Stimulated activated CD4-positive, alpha-beta T cell treated with anti-CD3 and anti-CD28 coated beads, Interleukin-15, amount 100 ng/mL, for 24 hours (primary cell): ENCODE measurements at regions not wholly inside any gene's neighbourhood (a gene's known extent, or its start where the extent isn't known, plus 50 kb on each side); places are given as distances from the start of the nearest gene placed in this dataset.

Source experiments
- DNase-seq: peaks from one replicate; pipeline ENCODE4 v3.0.0-alpha.2; 2020

GRCh38 chrX:10821293-10821692, 200.9 kb upstream of the MID1 start:
- DNase-seq = no peak

DNA sequence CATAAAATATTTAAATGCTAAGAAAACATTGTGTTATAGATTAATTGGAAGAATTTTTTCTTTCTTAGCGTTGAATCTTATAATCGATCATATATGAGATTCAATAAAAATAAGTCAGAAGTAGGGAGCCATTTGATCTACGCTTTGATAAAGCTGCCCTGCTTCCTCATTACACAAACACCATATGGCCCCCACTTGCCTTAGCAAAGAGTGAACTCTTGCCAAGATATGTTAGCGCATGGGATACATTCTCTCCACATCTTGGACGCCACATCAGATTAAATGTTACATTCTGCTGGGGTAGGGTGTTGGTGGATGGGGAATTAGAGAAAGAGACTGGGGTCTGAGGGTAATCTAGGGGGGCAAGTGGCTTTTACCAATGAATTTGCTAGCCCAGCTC, 207.7 kb upstream of the MID1 start:
- no peak for DNase-seq

DNA sequence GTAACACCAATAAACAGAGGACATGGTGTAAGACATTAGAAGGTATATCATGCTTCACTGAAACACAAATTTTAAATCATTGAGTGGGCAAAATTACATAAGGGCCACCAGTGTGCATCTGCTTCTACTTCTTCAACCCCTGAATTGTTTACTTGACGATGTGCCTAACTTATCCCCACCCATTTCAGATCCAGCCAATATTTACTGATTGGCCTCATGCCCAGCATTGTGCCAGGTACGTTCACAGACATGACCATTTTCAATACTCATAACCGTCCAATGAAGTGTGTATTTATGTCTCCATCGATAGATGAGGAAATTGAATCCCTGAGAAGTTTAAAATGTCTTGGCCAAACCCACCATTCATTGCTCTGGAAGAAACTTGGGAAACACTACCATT, 208.3 kb upstream of the MID1 start:
- no peak for DNase-seq

- DNase-seq = no peak
These were observed 211.5 kb upstream of the MID1 start for GRCh38 chrX:10831716-10832502.

GRCh38 chrX:10833299-10834169, 213.1 kb upstream of the MID1 start:
- DNase-seq = no peak

DNA sequence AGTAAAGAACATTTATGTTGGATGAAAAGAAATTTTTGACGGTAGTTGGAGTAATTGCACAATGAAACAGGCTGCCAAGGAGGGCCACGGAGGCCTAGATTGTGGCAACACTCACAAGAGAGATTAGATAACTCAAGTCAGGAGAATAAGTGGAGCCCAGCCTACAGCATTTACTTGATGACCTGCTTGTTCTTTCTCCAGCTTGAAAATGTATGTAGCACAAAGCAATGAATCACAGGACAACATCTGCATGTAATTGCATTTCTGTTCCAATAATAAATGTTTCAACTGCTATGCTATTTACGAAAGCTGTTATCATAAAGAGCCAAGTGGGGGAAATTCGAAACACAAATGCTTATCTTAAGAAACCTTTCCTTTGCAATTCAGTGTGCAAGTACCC, 221.2 kb upstream of the MID1 start:
- DNase-seq = no peak

- DNase-seq = no peak
These were observed 222.3 kb upstream of the MID1 start for GRCh38 chrX:10842646-10843045.

DNA sequence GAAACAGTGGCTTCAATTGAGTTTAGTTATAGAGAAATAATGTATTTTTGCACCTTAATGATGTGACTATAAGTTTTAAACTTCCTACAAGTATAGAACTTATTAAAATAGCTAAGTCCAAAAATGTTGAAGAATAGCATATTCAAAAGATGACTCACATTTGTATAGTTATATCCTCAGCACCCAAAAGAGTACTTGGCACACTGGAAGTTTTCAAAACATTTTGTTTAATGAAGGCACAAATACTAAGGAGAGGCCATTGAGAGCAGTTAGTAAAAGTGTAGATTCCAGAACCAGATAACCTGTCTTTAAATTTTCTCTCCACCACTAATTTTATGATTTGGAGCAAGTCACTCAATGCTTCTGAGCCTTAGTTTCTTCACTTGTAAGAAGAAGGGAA, 226.9 kb upstream of the MID1 start:
- DNase-seq = no peak

DNA sequence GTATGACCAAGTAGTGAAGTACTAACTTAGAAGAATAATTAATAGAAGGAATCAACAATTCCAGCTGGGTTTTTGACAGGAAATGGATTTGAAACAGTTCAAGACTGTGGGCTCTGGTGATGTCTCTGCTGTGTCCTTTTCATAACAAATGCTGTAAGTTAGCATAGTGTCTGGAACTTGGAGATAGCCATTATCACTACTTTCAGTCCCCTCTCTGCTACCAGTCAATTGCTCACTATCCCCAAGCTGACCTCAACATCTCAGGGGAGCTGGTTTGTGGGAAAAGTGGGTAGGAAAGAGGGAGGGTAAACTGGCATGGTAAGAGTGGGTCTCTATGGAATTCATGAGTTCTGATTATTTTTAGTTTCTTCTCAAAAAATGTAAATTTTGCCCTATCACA, 231.4 kb upstream of the MID1 start:
- DNase-seq = no peak

DNA sequence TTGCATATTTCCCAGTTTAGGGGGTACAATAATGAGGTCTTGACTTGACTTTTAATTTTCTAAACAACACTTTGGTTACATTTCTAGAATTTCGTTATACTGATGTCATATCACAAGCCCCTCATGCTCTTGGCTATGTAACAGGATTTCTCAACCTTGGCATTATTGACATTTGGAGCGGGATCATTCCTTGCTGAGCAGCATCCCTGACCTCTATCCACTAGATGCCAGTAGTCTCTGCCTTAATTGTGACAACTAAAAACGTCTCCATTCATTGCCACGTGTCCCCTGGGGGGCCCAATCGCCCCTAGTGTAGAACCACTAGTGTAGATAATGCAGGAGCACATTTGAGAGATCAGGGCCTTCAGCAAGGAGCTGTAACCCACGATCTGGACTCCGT, 234.2 kb upstream of the MID1 start:
- no peak for DNase-seq

DNA sequence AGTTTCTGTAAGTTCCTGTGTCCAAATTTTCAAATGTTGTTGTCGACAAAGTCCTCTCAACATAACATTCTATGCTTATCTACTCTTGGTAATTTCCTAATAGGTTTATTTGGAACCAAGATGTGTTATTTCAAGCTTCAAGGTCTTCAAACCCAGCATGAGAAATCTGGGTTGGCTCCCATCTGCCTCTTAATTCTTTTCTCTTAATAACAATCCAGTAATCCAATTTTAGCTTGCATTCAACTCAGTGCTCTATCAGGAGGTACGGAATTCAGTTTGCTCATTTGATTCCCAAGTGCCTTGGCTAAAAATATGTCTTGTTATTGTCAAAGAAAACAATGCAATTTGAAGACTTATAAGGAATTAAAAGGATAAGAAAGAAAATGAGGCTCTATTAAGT, 235.5 kb upstream of the MID1 start:
- no peak for DNase-seq

DNA sequence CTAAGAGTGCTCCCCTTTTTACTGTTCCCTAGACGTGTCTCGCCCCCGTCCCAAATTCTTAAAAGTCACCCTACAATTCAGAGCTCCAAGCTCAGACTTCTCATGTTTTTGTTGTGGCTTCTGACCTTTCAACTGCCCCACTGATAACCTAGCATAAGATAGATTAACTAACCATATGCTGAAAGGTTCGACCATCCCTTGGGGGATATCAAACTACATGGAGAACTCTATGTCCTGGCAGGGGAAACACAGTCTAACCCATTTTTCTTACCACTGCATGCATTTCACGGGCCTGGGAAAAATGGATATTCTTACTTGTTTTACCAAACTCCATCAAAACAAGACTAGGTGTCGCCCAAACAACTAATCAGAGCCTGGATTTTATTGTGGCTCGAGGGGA, 236.4 kb upstream of the MID1 start:
- DNase-seq = no peak

GRCh38 chrX:10859353-10859752, 239.0 kb upstream of the MID1 start:
- no peak for DNase-seq

DNA sequence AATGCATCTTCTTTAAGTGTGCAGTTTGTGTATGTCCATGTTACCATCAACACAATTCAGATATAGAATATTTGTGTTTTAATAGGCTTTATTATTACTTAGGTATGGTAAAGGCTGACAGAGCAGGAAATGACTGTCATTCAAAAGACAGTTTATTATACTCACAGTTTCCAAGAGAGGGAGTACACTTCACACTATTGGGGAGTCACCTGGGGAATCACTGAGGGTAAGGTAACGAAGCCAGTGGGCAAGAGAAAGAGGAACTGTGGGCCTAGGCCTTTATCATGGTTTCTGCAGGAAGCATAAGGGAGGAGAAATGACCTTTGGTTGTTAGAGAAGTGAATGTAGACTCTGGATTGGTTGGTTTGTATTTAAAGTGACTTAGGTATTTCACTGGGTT, 235.1 kb upstream of the HCCS start:
- no peak for DNase-seq

GRCh38 chrX:10882484-10882883, 228.6 kb upstream of the HCCS start:
- DNase-seq = no peak

DNA sequence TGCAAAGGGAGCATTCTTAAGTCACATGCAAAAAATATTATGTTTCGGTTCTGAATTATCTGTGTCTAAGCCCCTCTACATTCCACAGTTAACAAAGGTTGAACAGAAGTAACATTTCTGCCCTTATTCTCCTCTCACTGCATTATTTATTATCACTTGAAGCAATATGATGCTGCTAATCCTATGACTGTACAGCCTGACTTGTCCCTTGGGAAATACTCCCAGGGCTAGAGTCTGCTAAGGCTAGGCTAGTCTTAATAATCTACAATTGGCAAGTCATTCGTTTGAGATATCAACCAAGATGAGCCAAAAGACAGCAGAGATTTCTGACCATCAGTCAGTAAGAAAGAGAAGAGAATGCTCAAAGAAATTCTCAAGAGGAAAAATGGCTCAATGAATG, 226.9 kb upstream of the HCCS start:
- DNase-seq = no peak

GRCh38 chrX:10892621-10893225, 218.4 kb upstream of the HCCS start:
- DNase-seq = no peak

DNA sequence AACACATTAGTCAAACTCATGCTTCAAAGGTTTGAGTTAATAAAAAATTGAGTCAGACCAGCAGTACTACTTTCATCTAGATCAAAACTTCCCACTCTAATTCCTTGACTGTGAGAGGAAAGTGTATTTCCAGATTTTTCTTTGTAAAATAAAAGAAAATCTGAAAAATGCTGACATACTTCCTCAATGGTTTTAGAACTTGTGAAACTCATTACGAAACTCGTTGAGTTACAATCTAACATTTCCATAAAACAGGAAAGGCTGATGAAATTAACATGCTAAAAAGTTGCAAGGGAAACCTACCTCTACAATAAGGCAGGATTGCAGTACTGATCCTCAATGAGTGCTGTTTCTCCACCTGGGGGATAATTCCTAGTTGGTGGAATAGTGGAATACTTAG, 217.8 kb upstream of the HCCS start:
- no peak for DNase-seq

GRCh38 chrX:10893976-10894375, 217.2 kb upstream of the HCCS start:
- no peak for DNase-seq

DNA sequence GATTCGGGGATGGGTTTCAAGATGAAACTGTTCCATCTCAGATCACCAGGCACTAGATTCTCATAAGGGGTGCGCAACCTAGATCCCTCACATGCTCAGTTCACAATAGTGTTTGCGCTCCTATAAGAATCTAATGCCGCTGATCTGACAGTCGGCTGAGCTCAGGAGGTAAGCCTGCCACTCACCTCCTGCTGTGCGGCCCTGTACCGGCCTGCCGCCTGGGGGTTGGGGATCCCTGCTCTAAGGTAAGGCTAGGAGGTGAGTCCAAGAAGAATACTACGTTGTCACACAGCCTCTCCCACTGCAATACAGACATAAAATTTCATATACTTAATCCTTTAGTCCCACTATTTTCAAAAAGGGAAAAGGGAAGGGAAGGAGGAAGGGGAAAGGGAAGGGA, 213.4 kb upstream of the HCCS start:
- no peak for DNase-seq

- DNase-seq = no peak
These were observed 210.4 kb upstream of the HCCS start for GRCh38 chrX:10900585-10901289.

DNA sequence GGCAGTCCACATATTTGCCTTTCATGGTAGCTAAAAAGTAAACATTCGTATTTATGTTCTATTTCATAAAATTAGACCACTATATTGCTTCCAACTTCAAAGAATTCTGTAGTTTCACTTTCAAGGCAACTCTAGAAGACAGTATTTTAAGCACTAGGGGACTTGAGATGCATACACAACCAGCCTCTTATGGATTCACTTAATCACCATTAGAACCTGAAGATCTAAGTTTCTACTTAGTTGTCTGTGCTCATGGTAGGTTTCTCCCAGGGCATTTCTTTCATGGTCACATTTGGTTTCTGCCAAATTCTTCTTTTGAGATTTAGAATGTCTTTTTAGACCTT, 209.9 kb upstream of the HCCS start:
- DNase-seq = no peak

- no peak for DNase-seq
These were observed 209.1 kb upstream of the HCCS start for GRCh38 chrX:10902001-10902400.

GRCh38 chrX:10903523-10903922, 207.6 kb upstream of the HCCS start:
- DNase-seq = no peak
